ENCODE measurements at regions not wholly inside any gene's neighbourhood (a gene's known extent, or its start where the extent isn't known, plus 50 kb on each side); places are given as distances from the start of the nearest gene placed in this dataset.
"Not testable (repeated sequence)": the region's sequence is repeated elsewhere in the genome, so short reads cannot be mapped to it uniquely, and the experiment has no call there.

GRCh38 chr4:189736656-189737055, 204.0 kb upstream of the FRG1 start:
- DNase-seq: not testable (repeated sequence)

- DNase-seq: not testable (repeated sequence)
These were observed 200.6 kb upstream of the FRG1 start for GRCh38 chr4:189740118-189740517.

GRCh38 chr4:189740873-189741272, 199.8 kb upstream of the FRG1 start:
- DNase-seq: no peak

- DNase-seq: not testable (repeated sequence)
These were observed 187.6 kb upstream of the FRG1 start for GRCh38 chr4:189753092-189753491.

- DNase-seq: no peak
These were observed 177.1 kb upstream of the FRG1 start for GRCh38 chr4:189763583-189763982.

GRCh38 chr4:189765301-189765700, 175.4 kb upstream of the FRG1 start:
- DNase-seq: no peak

- DNase-seq: no peak
These were observed 174.9 kb upstream of the FRG1 start for GRCh38 chr4:189765736-189766135.

GRCh38 chr4:189767941-189768340, 172.7 kb upstream of the FRG1 start:
- no peak for DNase-seq

GRCh38 chr4:189769131-189769530, 171.5 kb upstream of the FRG1 start:
- no peak for DNase-seq

- no peak for DNase-seq
These were observed 168.8 kb upstream of the FRG1 start for GRCh38 chr4:189771696-189772361.

GRCh38 chr4:189773909-189774308, 166.8 kb upstream of the FRG1 start:
- no peak for DNase-seq

GRCh38 chr4:189779281-189779980, 161.2 kb upstream of the FRG1 start:
- no peak for DNase-seq

GRCh38 chr4:189780391-189780790, 160.3 kb upstream of the FRG1 start:
- no peak for DNase-seq

- DNase-seq: no peak
These were observed 156.0 kb upstream of the FRG1 start for GRCh38 chr4:189784651-189785050.

GRCh38 chr4:189785257-189785656, 155.4 kb upstream of the FRG1 start:
- DNase-seq: no peak

- DNase-seq: no peak
These were observed 154.2 kb upstream of the FRG1 start for GRCh38 chr4:189786447-189786846.

- DNase-seq: no peak
These were observed 153.2 kb upstream of the FRG1 start for GRCh38 chr4:189787216-189788031.

- peak; percentile 31 for DNase-seq
These were observed 147.6 kb upstream of the FRG1 start for GRCh38 chr4:189792924-189793618.

GRCh38 chr4:189800545-189801088, 140.1 kb upstream of the FRG1 start:
- no peak for DNase-seq

GRCh38 chr4:189802884-189803283, 137.8 kb upstream of the FRG1 start:
- no peak for DNase-seq

GRCh38 chr4:189804894-189805293, 135.8 kb upstream of the FRG1 start:
- DNase-seq: no peak

- DNase-seq: no peak
These were observed 134.2 kb upstream of the FRG1 start for GRCh38 chr4:189806506-189806905.

GRCh38 chr4:189807031-189807430, 133.6 kb upstream of the FRG1 start:
- no peak for DNase-seq

All from activated CD4-positive, alpha-beta T cell treated with anti-CD3 and anti-CD28 coated beads for 1 hour (primary cell).